Stimulated activated CD8-positive, alpha-beta memory T cell treated with anti-CD3 and anti-CD28 coated beads, Interleukin-7, amount 100 ng/mL, for 4 hours (primary cell): ENCODE measurements at regions not wholly inside any gene's neighbourhood (a gene's known extent, or its start where the extent isn't known, plus 50 kb on each side); places are given as distances from the start of the nearest gene placed in this dataset.

Source experiments
- DNase-seq, 2 donors: peaks; one replicate each; pipeline ENCODE4 v3.0.0-alpha.2; 2020; ENCODE audit warnings: low read depth in 2 of 2

DNA sequence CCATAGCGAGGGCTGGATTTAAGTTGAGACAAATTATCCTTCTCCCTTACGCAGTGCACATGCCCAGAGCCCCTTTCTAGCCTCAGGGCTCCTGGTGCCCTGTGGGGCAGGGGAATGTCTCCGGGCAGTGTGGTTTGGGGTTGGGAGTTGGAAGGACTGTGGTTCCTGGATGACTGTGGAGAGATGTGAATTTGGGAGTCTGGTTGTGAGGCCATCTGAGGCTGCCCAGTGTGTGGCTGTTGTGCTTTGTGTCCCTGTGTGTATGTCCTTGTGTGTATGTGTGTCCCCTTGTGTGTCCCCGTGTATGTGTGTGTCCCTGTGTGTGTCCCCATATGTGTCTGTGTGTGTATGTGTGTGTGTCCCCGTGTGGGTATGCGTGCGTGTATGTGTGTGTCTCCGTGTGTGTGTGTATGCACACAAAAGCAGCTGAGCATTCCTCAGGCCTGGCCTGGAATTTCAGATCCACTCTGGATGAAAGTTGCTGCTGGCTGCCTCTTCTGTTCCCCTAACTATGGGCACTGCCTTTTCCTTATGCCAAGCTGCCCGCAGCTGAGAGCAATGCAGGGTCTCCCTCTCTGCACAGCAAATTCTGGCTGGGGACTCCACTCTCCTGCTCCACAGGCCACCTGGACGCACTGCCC, 65.4 kb downstream of the UBIAD1 start:
- no peak for DNase-seq

DNA sequence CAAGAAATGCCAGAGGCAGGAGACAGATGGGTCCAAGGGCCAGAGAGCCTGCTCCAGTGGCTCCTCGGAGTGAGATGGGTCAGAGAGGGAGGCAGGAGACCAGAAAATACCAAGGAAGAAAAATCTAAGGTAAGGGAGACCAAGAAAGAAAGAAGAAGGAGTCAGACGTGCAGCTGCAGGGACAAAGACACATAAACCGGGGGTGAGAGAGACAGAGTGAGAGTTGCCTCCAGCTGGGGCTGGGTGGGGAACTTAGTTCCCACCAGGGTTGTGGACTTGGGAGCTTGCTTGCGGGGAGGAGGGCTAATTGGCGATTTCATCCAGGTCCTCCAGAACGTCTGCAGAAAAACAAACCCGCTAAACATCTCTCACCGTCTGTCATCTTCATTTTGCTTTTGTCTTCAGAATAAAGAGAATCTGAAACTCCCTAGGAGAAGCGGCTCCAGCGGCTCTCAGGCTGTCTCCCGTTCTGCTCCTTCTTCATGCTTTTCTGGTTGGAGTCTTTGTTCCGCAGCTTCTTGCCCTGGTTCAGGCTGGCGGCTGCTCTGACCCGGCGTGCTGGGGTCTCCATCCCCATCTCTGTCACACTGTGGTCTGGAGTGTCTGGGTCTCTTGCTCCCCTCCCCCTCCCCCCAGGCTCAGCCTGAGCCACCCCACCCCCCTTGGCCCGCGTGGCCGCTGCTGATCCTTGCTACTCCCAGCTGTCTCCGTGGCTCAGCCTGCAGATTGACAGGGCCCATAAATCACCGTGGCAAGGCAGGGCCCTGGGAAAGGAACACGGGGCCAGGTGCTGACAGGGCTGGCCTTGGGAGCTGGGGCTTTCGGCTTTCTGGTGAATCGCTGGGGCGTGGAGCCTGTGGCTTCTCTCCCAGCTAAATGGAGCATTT, 66.6 kb downstream of the UBIAD1 start:
- no peak for DNase-seq

DNA sequence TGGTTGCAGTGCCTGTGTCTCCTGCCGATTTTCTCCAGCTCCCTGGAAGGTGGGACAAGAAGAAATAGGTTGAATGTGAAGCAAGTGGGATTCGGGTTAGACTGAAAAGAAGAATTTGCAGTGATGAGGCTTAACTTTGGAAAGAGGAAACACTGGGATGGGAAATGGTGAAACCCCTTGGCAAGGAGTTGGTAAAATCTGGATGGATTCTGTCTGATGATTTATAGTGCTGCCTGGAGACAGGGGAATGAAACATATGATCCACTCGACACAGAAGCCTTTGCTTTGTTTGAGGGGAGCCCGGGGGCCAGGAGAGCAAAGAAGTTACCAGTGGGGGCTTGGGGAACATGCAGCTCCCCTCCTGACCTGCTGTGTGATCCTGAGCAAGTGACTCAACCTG, 67.2 kb downstream of the UBIAD1 start:
- DNase-seq = no peak

DNA sequence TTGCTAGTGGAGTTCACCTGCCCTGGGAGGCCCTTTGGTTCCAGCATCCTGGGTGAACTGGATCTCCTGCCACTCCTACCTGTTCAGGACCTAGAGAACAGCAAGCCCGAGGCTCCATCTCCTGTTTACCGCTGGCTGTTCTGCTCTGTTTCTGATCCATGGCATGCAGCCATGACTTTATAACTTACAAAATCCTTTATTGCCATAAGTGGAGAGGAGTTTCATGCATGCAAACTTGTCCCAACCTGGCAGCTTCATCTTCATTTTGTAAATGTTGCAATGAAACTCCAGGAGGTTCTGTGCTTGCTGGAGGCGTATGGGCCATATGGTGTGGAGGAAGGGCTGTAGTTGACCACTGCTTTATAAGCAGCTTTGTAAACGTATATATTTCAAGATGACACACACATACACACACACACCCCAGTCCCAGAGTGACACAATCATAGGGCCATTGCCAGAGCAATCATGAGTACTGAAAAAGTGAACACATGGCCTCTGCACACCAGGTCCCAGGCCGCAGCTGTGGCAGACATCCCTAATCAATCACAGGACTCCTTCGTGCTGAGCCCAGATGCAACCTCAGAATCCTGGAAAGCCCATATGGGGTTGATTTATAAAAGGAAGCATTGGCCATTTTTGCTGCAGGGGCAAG, 69.0 kb downstream of the UBIAD1 start:
- no peak for DNase-seq

DNA sequence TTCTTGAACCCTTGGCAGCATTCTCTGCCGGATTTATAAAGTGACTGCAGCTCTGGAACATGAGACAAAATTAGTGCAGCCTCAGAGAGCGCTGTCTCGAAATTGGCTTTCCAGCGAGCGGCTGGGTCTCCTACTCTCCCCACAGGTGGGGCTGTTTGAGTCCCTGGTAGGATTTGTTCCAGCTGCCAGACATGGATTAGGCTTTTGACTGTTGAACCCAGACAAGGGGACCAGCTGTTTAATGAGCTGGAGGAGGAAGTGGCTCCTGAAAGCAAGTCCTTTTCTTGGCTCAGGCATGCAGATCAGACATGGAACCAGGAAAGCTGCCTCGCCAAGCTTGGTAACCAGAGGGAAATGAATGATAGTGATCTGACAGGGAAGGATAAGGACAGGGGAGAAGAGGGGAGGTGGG, 69.6 kb downstream of the UBIAD1 start:
- DNase-seq = no peak

DNA sequence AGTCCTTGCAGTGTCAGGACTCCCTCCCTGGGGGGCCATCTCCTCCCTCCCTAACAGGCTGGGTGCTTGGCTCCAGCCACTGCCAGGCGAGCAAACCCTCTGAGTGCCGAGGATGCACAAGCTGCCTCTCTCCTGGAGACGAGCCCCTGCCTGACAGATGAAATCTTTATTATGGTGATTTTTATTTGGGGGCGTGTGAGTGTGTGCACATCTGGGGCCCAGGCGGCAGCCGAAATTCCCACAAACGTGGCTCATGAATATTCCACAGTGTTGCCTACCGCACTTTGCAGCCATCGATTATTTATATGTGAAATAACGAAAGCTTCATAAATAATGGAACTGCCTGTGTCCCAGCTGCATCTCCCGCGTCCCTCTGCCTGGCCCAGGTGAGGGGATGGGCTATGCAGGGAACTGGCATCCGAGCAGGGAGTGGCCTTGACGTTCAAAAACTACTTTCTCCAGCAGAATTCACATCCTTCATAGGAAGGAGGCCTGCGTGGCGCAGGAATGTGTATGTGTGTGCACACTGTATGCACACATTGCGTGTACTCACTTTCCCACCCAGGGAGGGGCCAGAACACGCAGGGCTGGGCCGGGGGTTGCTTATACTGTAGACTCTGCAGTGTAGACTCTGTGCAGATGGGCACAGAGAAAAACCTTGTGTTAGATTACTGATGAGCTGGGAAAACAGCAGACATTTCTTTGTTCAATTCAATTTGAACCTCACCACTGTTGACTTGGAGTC, 73.1 kb downstream of the UBIAD1 start:
- DNase-seq = no peak

DNA sequence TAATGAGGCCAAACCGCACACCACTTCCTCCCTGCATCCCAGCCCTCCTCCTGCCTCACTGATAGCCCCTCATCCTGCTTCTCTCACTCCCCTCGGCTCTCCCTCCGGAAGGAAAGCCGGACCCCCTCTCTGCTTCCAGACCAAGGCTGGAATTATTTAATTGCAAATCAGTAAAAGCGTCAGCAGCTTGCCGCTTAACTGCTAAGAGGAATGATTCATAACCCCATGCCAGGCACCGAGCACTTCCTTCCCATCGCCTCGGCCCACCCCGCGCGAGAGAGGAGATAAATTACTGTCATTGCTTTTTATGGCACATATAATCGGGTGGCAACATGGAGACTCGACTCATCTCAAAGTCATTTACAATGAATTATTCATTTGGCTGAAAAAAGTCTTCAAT, 77.3 kb downstream of the UBIAD1 start:
- DNase-seq = no peak

DNA sequence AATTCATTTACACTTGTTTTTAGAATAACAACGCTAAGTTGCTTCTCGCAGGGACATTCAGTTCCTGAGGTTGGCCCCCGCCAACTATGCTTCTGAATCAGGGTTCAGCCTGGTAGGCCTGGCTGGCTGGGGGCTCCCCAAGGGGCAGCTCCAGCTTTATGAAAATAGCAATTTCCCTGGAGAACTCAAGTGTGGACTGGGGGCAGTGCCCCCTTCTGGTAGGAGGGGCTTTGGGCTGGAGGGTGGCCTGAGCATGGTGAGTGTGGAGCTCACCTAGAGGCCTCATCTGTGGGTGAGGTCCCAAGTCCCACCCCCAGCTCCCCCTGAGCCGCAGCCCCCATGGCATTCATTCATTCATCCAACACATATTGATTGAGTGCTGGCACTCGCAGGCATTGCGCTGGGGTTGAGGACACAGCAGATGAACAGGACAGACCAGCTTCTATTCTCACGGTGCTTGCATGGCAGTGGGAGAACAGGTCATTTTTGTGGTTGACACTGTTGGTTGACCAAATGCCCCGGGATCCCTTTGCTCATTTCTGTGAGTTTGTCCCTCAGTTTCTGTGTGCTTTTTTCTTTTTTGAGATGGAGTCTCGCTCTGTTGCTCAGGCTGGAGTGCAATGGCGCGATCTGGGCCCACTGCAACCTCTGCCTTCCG, 79.2 kb downstream of the UBIAD1 start:
- no peak for DNase-seq

DNA sequence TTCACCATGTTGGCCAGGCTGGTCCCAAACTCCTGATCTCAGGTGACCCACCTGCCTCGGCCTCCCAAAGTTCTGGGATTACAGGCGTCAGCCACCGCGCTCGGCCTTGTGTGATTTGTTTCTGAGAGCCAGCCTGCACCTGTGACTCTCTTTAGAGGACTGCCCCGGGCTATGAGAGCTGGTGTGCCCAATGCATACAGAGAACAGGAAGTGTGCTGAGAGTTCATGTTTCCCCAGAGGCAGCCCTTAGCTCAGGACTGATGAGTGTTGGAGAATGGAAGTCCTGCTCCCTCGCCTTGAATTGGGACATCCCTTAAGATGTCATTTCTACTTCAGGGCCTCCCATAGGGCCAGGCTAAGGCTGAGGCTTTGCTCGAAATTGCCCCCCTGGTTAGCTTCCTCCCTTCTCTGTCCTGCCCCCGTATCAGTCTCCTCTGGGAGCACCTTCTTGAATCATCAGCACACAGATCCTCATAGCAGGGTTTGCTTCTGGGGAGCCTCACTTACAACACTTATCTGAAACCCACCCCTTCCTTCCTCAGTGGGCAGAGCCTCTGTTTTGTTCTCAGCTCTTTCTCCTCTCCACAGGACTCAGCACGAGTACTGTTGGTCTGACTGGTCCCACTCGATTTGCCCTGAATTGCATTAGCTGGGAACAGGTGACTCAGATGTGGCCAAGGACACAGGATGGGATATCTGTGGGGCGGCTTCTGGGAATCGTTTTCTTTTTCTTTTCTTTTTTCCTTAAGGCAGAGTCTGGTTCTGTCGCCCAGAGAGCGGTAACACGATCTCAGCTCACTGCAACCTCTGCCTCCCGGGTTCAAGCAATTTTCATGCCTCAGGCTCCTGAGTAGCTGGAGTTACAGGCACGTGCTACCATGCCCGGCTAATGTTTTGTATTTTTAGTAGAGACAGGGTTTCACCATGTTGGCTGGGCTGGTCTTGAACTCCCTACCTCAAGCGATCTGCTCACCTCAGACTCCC, 80.1 kb downstream of the UBIAD1 start:
- DNase-seq = no peak

DNA sequence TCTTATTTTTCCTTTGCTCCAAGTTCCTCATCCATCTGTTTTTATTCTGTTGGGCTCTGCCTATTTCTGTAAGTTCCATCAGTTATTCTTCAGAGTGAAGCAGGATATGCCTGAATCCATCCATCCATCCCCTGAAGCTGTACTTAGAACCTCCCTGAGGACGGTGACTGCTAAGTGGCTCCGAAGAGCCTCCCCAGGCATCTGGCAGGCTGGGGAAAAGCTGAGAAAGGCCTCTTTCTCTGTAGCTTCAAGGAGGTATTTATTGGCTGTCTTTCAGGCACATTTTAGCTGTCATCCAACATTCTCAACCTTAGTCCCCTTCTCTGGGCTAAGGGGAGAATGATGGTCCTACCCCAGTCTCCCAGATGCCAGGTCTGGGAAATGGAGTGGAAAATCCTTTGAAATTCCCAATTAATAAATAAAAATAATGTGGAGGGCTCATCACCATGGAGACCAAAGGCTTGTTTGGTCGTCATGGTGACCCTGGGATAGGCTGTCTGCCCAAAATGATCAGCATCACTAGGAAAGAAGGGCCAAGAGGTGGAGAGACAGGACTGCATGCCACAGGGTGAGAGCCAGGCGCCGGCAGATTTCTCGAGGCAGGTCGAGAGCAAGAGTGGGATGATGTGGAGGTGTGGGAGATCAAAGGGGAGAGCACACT, 82.0 kb downstream of the UBIAD1 start:
- DNase-seq = no peak

DNA sequence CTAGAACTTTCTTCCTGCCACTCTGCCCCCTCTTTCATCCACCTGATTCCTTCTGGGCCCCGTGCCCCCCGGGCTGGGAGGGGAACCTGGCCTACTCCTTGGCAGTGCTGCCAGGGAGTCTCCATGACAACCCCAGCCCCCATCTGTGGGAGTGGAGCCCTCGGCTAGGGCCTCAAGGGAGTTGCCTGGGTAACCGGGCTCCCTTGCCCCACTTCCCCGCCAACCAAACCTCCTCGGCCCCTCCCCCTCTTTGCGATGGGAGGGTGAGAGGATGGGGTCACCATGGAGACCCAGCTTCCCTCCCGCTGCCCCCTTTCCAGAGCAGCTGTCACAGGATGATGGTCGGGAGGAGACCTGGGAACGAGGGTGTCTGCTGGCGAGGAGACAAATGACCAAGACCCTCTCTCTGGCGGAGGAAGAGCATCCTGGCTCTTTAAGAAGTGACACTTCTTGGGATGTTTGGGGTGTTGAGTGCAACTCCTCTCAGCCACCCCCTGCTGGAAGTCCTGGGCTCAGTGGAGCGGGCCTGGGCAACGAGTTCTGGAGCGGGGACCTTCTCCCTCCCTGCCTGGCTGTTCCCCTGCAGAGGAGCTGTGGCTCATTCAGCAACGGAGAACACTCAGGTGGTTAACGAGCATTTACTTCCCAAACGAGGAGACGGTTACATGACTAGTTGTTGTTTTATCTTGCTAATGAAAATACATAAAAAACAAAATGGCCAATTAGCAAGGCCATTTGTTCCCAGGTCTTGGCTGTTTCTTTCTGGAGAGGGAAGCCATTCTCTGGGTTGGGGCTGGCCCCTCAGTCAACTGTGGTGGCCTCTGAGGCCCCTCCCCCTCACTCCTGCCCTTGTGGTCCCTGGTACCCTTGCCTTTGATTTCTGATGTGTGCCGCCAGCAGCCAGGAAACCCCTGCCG, 82.8 kb downstream of the UBIAD1 start:
- no peak for DNase-seq

DNA sequence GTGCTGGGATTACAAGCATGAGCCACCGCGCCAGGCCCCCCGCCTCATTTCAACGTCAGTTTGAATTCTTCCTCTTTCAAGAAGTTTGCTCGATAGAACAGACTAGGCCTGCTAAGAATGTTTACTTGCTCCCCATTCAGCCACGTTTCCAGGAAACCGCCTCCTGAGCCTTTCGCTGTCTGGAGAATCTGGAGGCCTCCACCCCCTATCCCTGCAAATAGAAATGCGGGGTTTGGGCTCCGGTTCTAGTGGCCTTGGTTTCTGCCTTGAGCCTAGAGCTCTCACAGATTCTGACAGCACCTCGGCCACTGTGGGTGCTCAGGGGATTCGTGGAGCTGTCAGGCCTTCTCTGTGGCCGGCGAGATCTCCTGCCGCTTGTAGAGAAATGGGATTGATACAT, 84.3 kb downstream of the UBIAD1 start:
- no peak for DNase-seq

DNA sequence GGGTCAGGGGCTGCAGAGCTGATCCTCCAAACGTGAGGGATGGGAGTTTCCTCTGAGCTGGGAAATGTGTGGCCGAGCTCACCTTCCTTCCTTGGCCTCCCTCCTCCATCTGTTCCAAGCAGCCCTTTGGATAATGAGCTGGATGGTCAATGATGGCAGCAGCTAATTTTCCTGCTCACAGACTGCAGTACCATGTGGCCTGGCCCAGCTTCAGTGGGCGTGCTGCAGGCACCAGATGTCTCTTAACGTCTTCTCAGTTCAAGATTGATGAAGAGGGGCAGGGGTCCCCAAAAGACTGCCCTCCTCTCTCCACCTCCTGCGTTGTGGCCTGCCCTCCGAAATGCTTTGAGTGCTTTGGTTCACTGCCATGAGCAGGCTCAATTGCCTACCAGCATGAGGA, 86.0 kb downstream of the UBIAD1 start:
- no peak for DNase-seq

DNA sequence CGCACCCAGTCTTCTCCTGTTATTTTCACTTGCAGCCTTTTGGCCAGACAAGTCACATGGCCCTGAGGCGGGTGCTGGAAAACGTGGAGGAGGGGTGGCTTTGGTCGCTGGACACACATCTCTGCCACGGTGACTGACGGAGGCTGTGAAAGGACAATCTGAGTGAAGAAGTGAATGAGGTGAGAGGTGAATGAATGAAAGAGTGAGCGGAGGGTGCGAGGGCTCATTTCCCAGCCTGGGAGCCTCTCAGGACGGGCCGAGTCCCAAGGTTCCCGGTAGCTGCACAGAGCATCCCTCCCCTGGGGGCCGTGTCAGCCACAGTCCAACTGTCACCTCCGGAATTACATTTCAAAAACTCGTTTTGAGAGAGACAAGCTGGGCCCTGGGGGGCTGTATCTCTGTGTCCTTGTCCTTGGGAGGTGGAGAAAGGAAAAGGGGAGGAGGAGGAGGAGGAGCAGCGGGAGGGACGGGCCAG, 89.6 kb downstream of the UBIAD1 start:
- no peak for DNase-seq

DNA sequence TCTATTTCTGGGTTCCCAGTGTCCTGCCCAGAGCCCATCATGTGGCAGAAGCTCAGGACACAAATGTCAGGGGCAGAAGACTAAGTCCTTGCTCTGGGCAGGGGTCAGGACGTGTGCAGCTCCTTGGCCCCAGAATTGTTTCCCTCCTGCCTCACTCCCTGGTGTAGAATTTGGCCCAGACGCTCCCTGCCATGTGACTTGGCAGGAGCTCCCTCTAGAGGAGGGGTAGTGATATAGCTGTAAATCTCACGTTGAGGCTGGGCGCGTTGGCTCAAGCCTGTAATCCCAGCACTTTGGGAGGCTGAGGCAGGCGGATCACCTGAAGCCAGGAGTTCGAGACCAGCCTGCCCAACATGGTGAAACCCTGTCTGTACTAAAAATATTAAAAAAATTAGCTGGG, 91.2 kb downstream of the UBIAD1 start:
- DNase-seq = no peak

DNA sequence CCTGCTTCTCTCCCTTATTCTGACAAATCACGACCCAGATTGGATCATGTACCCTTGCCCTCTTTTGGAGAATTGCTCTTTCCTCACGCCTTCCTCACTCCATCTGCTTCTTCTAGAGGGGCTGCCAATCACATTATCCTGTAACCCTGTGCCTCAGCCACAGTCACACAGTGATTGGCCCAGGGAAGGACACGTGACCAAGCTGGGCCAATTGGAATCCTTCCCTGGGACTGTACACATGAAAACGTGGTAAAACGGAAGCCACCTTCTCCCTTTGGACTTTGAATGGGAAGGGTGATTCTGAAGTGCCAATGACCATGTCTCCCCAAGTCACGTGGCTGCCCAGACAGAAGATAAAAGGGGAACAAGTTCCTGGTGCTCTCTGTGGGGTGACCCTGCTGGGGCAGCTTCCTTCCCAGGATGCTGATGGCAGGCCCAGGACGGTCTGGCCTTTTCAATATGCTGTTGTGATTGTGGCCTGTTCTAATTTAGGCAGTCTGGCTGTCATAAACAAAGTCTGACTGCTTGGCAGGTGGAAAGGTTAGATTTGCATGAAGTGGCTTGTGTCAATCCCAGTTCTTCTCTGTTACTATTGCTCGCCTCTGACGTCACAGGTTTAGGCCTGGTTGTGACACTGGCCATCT, 92.9 kb downstream of the UBIAD1 start:
- no peak for DNase-seq

DNA sequence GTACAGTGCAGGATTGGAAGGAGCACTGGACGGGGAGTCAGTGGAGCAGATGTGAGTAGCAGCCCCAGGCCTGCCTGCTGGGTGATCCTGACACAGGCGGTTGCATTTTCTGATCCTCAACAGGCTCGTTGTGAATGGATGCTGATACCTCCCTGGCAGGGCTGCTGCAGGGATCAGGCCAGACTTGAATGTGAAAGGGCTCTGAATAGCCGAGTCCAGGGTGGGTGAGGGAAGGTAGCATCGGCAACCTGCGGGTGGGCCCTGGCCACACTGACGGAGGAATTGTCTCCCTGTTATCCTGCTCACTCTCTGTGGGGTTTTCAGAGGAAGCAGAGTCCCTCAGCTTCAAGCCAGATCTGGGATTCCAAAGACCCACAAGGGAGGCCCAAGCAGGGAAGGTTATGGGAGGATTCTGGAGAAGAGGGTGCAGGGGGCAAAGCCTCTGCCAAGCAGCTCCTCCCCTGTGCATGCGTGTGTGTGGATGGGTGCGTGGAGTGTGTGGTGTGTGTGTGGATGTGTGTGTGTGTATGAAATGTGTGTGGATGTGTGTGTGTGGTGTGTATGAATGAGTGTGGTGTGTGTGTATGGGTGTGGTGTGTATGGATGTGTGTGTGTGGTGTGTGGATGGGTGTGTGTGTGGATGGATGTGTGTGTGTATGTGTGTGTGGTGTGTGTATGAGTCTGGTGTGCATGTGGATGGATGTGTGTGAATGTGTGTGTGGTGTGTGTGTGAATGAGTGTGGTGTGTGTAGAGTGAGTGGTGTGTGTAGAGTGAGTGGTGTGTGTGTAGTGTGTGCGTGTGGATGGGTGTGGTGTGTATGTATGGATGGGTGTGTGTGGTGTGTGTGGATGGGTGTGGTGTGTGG, 100.3 kb downstream of the UBIAD1 start:
- DNase-seq = no peak
